PC-3 (cell line): ENCODE measurements at regions not wholly inside any gene's neighbourhood (a gene's known extent, or its start where the extent isn't known, plus 50 kb on each side); places are given as distances from the start of the nearest gene placed in this dataset.

Experiments used
- ATAC-seq: fragments of 200-7000 bp; cut with Tn5 transposase; 2 replicates; pipeline ENCODE4 v1.9.1; 2020; ENCODE audit warnings: mild to moderate bottlenecking, moderate library complexity
- BruUV-seq: library from RNA; stranded (reverse); fragments of 400-500 nt; replicated peaks from 2 replicates; lab custom pipeline; 2021; lab: Mats Ljungman, UMichigan
- CTCF ChIA-PET: fragments of 300-600 bp; sonication (Branson Sonifier 250); formaldehyde crosslinking; loops from one replicate; lab custom pipeline; 2022; ENCODE audit warnings: antibody characterized with exemption; lab: Charles Lee
- POLR2A ChIA-PET: fragments of 300-600 bp; sonication (Branson Sonifier 250); formaldehyde crosslinking; loops from one replicate; lab custom pipeline; 2022; ENCODE audit warnings: antibody characterized with exemption; ENCODE audit not compliant: unreplicated experiment; lab: Charles Lee
- DNase-seq: peaks from one replicate; pipeline ENCODE4 v3.0.0-alpha.2; 2015
- H2AFZ ChIP-seq: fragments of 300-600 bp; sonication (generic); 2 replicates; pipeline ENCODE4 v1.6.0; 2016; ENCODE audit warnings: antibody characterized with exemption, low read length
- H3F3A ChIP-seq: fragments of 300-600 bp; sonication (generic); one replicate; pipeline ENCODE4 v1.6.0; 2017; ENCODE audit warnings: antibody characterized with exemption, low read length, control low read depth, mild to moderate bottlenecking; ENCODE audit not compliant: unreplicated experiment
- H3K27ac ChIP-seq: fragments of 300-600 bp; sonication (generic); 2 replicates; pipeline ENCODE4 v1.5.1; 2016; ENCODE audit warnings: mild to moderate bottlenecking, low read length
- H3K27me3 ChIP-seq: fragments of 300-600 bp; sonication (generic); 2 replicates; pipeline ENCODE4 v1.6.1; 2016; ENCODE audit warnings: low read length, mixed read lengths
- H3K36me3 ChIP-seq: fragments of 300-600 bp; sonication (generic); 2 replicates; pipeline ENCODE4 v1.6.1; 2016; ENCODE audit warnings: low read depth, mixed run types, low read length, mixed read lengths
- H3K4me1 ChIP-seq: fragments of 300-600 bp; sonication (generic); 2 replicates; pipeline ENCODE4 v1.5.1; 2016; ENCODE audit warnings: low read length; ENCODE audit not compliant: insufficient read depth
- H3K4me2 ChIP-seq: fragments of 300-600 bp; sonication (generic); 2 replicates; pipeline ENCODE4 v1.6.0; 2016; ENCODE audit warnings: low read length
- H3K4me3 ChIP-seq: fragments of 300-600 bp; sonication (generic); 2 replicates; pipeline ENCODE4 v1.5.1; 2016; ENCODE audit warnings: mild to moderate bottlenecking, low read length, mixed read lengths
- H3K79me2 ChIP-seq: fragments of 300-600 bp; sonication (generic); 2 replicates; pipeline ENCODE4 v1.6.1; 2017; ENCODE audit warnings: low read length, mixed read lengths
- H3K9ac ChIP-seq: fragments of 300-600 bp; sonication (generic); 2 replicates; pipeline ENCODE4 v1.6.0; 2016; ENCODE audit warnings: mild to moderate bottlenecking, low read length
- H3K9me2 ChIP-seq: fragments of 300-600 bp; sonication (generic); replicated peaks from 2 replicates; pipeline ENCODE4 v1.6.1; 2016; ENCODE audit warnings: mixed run types, low read length, mixed read lengths
- H3K9me3 ChIP-seq: fragments of 300-600 bp; sonication (generic); 2 replicates; pipeline ENCODE4 v1.6.1; 2016; ENCODE audit warnings: low read length, mixed read lengths
- H4K20me1 ChIP-seq: fragments of 300-600 bp; sonication (generic); 2 replicates; pipeline ENCODE4 v1.6.1; 2016; ENCODE audit warnings: low read length, mixed read lengths
- EZH2 ChIP-seq: fragments of 300-600 bp; sonication (generic); IDR thresholded peaks from one replicate; pipeline ENCODE4 v1.6.1; 2017; ENCODE audit warnings: antibody characterized with exemption, mild to moderate bottlenecking, low read length; ENCODE audit not compliant: unreplicated experiment
- EZH2phosphoT487 ChIP-seq: fragments of 300-600 bp; sonication (generic); IDR thresholded peaks from 2 replicates; pipeline ENCODE4 v1.6.1; 2018; ENCODE audit warnings: mild to moderate bottlenecking, antibody characterized with exemption, low read length, borderline replicate concordance
- intact Hi-C: fragments of 100-400 bp; cut with micrococcal nuclease; formaldehyde crosslinking; loops from 2 replicates; pipeline ENCODE4 v1.9.0; 2023
- TF ChIP-seq, protein P1 (sequence below): fragments of 300-600 bp; sonication (generic); conservative IDR thresholded peaks from 2 replicates; pipeline ENCODE4 v1.5.1; 2017; ENCODE audit warnings: antibody characterized with exemption, low read depth, mild to moderate bottlenecking, low read length

DNA sequence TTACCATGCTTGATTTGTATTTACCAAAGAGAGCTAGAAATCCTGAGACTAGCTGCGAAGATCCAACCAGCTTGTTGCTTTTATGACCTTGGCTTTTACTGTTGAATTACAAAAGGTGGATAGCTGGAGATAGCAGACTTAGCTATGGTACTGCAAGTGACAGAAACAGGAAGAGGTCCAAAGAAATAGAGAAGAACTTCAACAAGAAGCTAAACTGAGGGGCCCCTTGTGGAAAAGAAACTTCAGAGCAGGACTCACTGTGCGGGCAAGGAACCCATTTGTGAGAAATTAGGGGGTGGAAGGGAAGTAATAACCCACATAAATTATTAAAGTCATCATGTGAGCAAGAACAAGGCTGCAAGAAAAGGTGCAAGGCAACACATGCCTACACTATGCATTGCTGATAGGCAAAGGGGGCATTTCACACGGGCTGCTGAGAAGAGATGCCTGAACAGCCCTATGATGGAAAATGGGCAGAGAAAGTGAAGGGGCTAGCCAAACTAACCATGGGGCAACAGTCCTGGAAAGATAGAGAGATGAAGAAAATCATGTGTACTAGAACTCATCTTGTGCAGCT, 116.6 kb upstream of the PRDX6 start:
- TF ChIP-seq EZH2phosphoT487: no peak
- TF ChIP-seq, protein P1, sequence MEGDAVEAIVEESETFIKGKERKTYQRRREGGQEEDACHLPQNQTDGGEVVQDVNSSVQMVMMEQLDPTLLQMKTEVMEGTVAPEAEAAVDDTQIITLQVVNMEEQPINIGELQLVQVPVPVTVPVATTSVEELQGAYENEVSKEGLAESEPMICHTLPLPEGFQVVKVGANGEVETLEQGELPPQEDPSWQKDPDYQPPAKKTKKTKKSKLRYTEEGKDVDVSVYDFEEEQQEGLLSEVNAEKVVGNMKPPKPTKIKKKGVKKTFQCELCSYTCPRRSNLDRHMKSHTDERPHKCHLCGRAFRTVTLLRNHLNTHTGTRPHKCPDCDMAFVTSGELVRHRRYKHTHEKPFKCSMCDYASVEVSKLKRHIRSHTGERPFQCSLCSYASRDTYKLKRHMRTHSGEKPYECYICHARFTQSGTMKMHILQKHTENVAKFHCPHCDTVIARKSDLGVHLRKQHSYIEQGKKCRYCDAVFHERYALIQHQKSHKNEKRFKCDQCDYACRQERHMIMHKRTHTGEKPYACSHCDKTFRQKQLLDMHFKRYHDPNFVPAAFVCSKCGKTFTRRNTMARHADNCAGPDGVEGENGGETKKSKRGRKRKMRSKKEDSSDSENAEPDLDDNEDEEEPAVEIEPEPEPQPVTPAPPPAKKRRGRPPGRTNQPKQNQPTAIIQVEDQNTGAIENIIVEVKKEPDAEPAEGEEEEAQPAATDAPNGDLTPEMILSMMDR: no peak
- no peak for TF ChIP-seq EZH2
- no peaks in the 10 kb centered on the region for H3K36me3 ChIP-seq
- H3K9me3 ChIP-seq: no peaks in the 10 kb centered on the region
- no peaks in the 10 kb centered on the region for H3K27me3 ChIP-seq
- H3K4me1 ChIP-seq: no peaks in the 10 kb centered on the region
- no TSS peak for BruUV-seq
- ChIA-PET CTCF (no interaction called here), POLR2A (no interaction called here)
- H3K4me3 ChIP-seq: no peak overlapping the region
- no peak overlapping the region for H3K9ac ChIP-seq
- no peaks in the 10 kb centered on the region for H4K20me1 ChIP-seq
- peaks cover 4% of the 10 kb centered on the region; the same call in 1 of the 2 replicates for H3K9me2 ChIP-seq
- H3F3A ChIP-seq: no peaks in the 10 kb centered on the region
- no peaks in the 10 kb centered on the region for H3K79me2 ChIP-seq
- H2AFZ ChIP-seq: no peak overlapping the region
- intact Hi-C loops: no loop called here
- ATAC-seq (no peak), DNase-seq (no peak)
- no peak overlapping the region for H3K27ac ChIP-seq
- H3K4me2 ChIP-seq: no peak overlapping the region

DNA sequence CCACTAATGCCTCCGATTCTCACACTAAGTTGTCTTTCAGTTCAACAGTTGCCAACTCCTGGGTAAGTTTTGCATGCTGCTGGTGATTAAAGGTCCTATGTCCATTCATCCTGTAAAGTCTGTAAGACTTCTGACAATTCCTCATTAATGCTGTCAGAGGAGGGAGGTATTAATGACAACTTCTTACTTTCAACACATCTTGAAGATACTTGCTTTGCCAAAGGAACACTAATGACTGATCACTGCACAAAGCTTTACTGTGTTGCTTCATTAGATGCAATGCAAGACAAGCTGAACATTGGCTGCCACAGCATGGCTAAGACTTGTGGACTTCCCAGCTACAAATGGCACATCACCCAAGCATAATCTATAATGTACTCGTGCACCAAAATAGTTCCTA, 114.6 kb upstream of the PRDX6 start:
- H2AFZ ChIP-seq: no peak overlapping the region
- no TSS peak for BruUV-seq
- H3F3A ChIP-seq: no peaks in the 10 kb centered on the region
- ATAC-seq (no peak), DNase-seq (no peak)
- no peak overlapping the region for H3K4me2 ChIP-seq
- H3K79me2 ChIP-seq: no peaks in the 10 kb centered on the region
- no peak overlapping the region for H3K27ac ChIP-seq
- H3K4me1 ChIP-seq: no peaks in the 10 kb centered on the region
- H3K4me3 ChIP-seq: no peak overlapping the region
- no peaks in the 10 kb centered on the region for H3K9me3 ChIP-seq
- H3K36me3 ChIP-seq: no peaks in the 10 kb centered on the region
- H3K9ac ChIP-seq: no peak overlapping the region
- ChIA-PET POLR2A (no interaction called here), CTCF (no interaction called here)
- intact Hi-C loops: no loop called here
- no peaks in the 10 kb centered on the region for H4K20me1 ChIP-seq
- TF ChIP-seq, protein P1: no peak
- TF ChIP-seq EZH2phosphoT487: no peak
- no peak for TF ChIP-seq EZH2
- peaks cover 4% of the 10 kb centered on the region; the same call in 1 of the 2 replicates for H3K9me2 ChIP-seq
- H3K27me3 ChIP-seq: no peaks in the 10 kb centered on the region

DNA sequence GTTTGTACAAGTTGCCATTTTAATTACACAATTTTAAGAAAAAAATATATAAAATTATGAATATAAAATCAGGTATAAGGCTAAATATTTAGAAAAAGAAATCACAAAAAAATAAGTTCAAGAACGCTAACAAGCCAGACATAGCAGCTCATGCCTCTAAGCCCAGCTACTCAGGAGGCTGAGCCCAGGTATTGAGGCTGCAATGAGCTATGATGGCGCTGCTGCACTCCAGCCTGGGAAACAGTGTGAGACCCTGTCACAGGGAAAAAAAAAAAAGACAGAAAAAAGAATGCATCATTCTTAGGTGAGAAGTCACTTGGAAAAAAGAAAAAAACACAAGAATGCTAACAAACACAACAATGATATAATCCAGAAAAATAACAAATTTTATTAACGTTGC, 112.3 kb upstream of the PRDX6 start:
- Histone ChIP-seq H3F3A (no peaks in the 10 kb centered on the region), H4K20me1 (no peaks in the 10 kb centered on the region), H3K36me3 (no peaks in the 10 kb centered on the region), H3K27me3 (no peaks in the 10 kb centered on the region), H3K79me2 (no peaks in the 10 kb centered on the region), H3K27ac (no peak overlapping the region), H3K9ac (no peak overlapping the region), H3K4me2 (no peak overlapping the region), H3K9me2 (peaks cover 4% of the 10 kb centered on the region; the same call in 1 of the 2 replicates), H2AFZ (no peak overlapping the region), H3K4me1 (no peaks in the 10 kb centered on the region), H3K9me3 (no peaks in the 10 kb centered on the region), H3K4me3 (no peak overlapping the region)
- DNase-seq (no peak), ATAC-seq (no peak)
- CTCF ChIA-PET: interaction anchor here (0.7 kb wide), 1 partner anchor 41 kb away, joined by 6 read pairs; no protein-coding TSS in a partner anchor
- intact Hi-C loops: no loop called here
- TF ChIP-seq EZH2phosphoT487 (no peak), EZH2 (no peak)
- TF ChIP-seq, protein P1: 0 out of 2 replicates have a peak, but pooled peaks have one; percentile 19
- BruUV-seq: no TSS peak
- POLR2A ChIA-PET: interaction anchor here (0.6 kb wide), 1 partner anchor 45 kb away, joined by 3 read pairs; no protein-coding TSS in a partner anchor
